Keratinocyte (primary cell): ENCODE measurements at regions not wholly inside any gene's neighbourhood (a gene's known extent, or its start where the extent isn't known, plus 50 kb on each side); places are given as distances from the start of the nearest gene placed in this dataset.

Experiments
- DNase-seq: peaks from one replicate; pipeline ENCODE4 v3.0.0-alpha.2; 2011; ENCODE audit warnings: low read depth, missing footprints, low spot score
- FAIRE-seq: peaks from 2 replicates; lab custom pipeline; 2011; peaks lifted over from hg19 to GRCh38; lab: Jason Lieb, UNC
- H2AFZ ChIP-seq: 2 replicates; pipeline ENCODE4 v1.6.0; 2012; ENCODE audit warnings: low read length, control low read depth, inconsistent platforms; ENCODE audit not compliant: control insufficient read depth
- H3K27ac ChIP-seq: 2 replicates; pipeline ENCODE4 v1.5.1; 2011; ENCODE audit warnings: low read length; ENCODE audit not compliant: control insufficient read depth, insufficient read depth
- H3K27me3 ChIP-seq: 3 replicates; pipeline ENCODE4 v1.6.0; 2011; ENCODE audit warnings: low read length; ENCODE audit not compliant: control insufficient read depth, insufficient read depth; ENCODE audit errors: extremely low read depth
- H3K36me3 ChIP-seq, 2 experiments: 2 replicates in 1 of 2; 3 replicates in 1 of 2; pipeline ENCODE4 v1.5.1; 2011; ENCODE audit warnings: low read length in 2 of 2, mild to moderate bottlenecking in 1 of 2; ENCODE audit not compliant: control insufficient read depth in 2 of 2, insufficient read depth in 2 of 2; ENCODE audit errors: extremely low read depth in 1 of 2
- H3K4me1 ChIP-seq: 3 replicates; pipeline ENCODE4 v1.5.1; 2011; ENCODE audit warnings: low read length; ENCODE audit not compliant: control insufficient read depth, insufficient read depth; ENCODE audit errors: extremely low read depth
- H3K4me2 ChIP-seq: 3 replicates; pipeline ENCODE4 v1.6.0; 2011; ENCODE audit warnings: low read depth, low read length; ENCODE audit not compliant: control insufficient read depth, insufficient read depth; ENCODE audit errors: extremely low read depth
- H3K4me3 ChIP-seq, 3 experiments: fragments of 200-600 bp in 1 of 3; sonication (generic) in 1 of 3; 2 replicates in 2 of 3; 3 replicates in 1 of 3; pipeline ENCODE4 v1.5.1; 2011 to 2016; ENCODE audit warnings: low read length in 3 of 3, mild to moderate bottlenecking in 3 of 3, control low read depth in 2 of 3, inconsistent platforms in 1 of 3, low read depth in 1 of 3, mixed read lengths in 1 of 3, mixed run types in 1 of 3, moderate library complexity in 1 of 3; ENCODE audit not compliant: control insufficient read depth in 2 of 3, insufficient read depth in 2 of 3; ENCODE audit errors: extremely low read depth in 1 of 3
- H3K79me2 ChIP-seq: 2 replicates; pipeline ENCODE4 v1.6.0; 2012; ENCODE audit warnings: low read length; ENCODE audit not compliant: control insufficient read depth, insufficient read depth
- H3K9ac ChIP-seq: 3 replicates; pipeline ENCODE4 v1.6.0; 2011; ENCODE audit warnings: low read length; ENCODE audit not compliant: control insufficient read depth, insufficient read depth; ENCODE audit errors: extremely low read depth
- H3K9me1 ChIP-seq: 3 replicates; pipeline ENCODE4 v1.6.0; 2011; ENCODE audit warnings: low read length; ENCODE audit not compliant: control insufficient read depth, insufficient read depth; ENCODE audit errors: extremely low read depth
- H3K9me3 ChIP-seq: 2 replicates; pipeline ENCODE4 v1.5.1; 2012; ENCODE audit warnings: low read depth, low read length; ENCODE audit not compliant: control insufficient read depth
- H4K20me1 ChIP-seq: 3 replicates; pipeline ENCODE4 v1.6.0; 2011; ENCODE audit warnings: low read length; ENCODE audit not compliant: control insufficient read depth, insufficient read depth; ENCODE audit errors: extremely low read depth
- EZH2 ChIP-seq: IDR thresholded peaks from one replicate; pipeline ENCODE4 v1.6.1; 2012; ENCODE audit warnings: inconsistent platforms, mild to moderate bottlenecking, low read length, moderate library complexity
- dilution Hi-C: fragments of 300-500 bp; cut with MboI; formaldehyde crosslinking; loops from one replicate; pipeline ENCODE4 v1.7.0; 2020; ENCODE audit warnings: low sequenced_read_pairs; ENCODE audit not compliant: extremely low pct_ligation_motif_present
- TF ChIP-seq, protein P1 (sequence below), 3 experiments: IDR thresholded peaks in 1 of 3; conservative IDR thresholded peaks in 1 of 3; optimal IDR thresholded peaks in 1 of 3; 2 replicates in 2 of 3; 3 replicates in 1 of 3; pipeline versions ENCODE3 to v1.5.1; 2011; ENCODE audit warnings: low read length in 3 of 3, mild to moderate bottlenecking in 3 of 3, moderate library complexity in 2 of 3, control low read depth in 1 of 3, inconsistent platforms in 1 of 3; ENCODE audit not compliant: insufficient read depth in 2 of 3; ENCODE audit errors: extremely low read depth in 1 of 3

DNA sequence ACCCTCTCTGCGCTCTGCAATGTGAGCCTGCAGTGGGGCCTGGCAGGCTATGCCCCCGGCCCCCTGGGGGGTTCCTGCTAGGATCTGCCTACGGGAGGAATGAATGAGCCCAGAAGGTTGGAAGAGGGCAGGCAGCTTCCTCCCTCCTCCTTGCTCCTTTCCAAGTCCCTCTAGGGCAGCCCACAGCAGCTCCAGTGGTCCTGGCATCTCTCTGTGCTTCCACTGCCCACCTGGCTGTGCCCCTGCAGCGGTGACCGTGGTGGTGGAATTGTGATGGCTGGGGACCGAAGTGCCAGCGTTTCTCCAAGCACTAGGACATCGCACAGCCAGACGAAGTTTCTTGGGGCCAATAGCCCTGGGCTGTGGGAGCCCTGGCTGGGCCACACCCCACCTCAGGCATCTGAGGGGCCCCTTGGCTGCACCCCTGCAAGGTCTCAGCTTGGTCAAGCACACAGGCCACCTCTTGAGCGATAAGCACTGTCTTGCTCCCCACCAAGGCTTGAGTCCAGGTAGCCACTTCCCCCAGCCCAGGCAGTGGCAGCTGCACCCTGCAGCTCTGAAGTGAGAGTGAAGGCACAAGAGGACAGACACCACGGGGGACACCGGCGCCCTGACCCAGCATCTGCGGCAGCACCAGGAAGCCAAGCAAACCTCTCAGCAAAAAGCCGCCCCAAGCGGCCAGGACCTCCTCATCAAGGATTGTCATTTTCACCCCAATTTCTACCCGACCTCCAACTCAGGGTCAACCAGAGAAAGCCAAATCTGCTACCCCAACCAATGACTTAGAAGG is 346.3 kb downstream of the CTTN start:
- H3K36me3 ChIP-seq = no peaks in the 10 kb centered on the region
- H3K9ac ChIP-seq = no peak overlapping the region
- peaks cover 17% of the 10 kb centered on the region for H3K9me3 ChIP-seq
- DNase-seq (no peak), FAIRE-seq (no peak)
- H3K9me1 ChIP-seq = no peaks in the 10 kb centered on the region
- no peaks in the 10 kb centered on the region for H3K79me2 ChIP-seq
- dilution Hi-C loops = no loop called here
- no peak overlapping the region for H3K27ac ChIP-seq
- no peak overlapping the region for H3K4me3 ChIP-seq
- no peaks in the 10 kb centered on the region for H3K27me3 ChIP-seq
- no peak overlapping the region for H2AFZ ChIP-seq
- H3K4me1 ChIP-seq = no peaks in the 10 kb centered on the region
- H4K20me1 ChIP-seq = no peaks in the 10 kb centered on the region
- H3K4me2 ChIP-seq = no peak overlapping the region
- TF ChIP-seq, protein P1, sequence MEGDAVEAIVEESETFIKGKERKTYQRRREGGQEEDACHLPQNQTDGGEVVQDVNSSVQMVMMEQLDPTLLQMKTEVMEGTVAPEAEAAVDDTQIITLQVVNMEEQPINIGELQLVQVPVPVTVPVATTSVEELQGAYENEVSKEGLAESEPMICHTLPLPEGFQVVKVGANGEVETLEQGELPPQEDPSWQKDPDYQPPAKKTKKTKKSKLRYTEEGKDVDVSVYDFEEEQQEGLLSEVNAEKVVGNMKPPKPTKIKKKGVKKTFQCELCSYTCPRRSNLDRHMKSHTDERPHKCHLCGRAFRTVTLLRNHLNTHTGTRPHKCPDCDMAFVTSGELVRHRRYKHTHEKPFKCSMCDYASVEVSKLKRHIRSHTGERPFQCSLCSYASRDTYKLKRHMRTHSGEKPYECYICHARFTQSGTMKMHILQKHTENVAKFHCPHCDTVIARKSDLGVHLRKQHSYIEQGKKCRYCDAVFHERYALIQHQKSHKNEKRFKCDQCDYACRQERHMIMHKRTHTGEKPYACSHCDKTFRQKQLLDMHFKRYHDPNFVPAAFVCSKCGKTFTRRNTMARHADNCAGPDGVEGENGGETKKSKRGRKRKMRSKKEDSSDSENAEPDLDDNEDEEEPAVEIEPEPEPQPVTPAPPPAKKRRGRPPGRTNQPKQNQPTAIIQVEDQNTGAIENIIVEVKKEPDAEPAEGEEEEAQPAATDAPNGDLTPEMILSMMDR (optimal IDR thresholded peaks at IDR 0.05 in 1 of 3, IDR thresholded peaks at IDR 0.05 in 1 of 3, conservative IDR thresholded peaks at IDR 0.05 in 1 of 3; ENCODE audit: extremely low read depth in 1 of 3, insufficient read depth in 2 of 3, low read length in 3 of 3) = no peak
- no peak for TF ChIP-seq EZH2

DNA sequence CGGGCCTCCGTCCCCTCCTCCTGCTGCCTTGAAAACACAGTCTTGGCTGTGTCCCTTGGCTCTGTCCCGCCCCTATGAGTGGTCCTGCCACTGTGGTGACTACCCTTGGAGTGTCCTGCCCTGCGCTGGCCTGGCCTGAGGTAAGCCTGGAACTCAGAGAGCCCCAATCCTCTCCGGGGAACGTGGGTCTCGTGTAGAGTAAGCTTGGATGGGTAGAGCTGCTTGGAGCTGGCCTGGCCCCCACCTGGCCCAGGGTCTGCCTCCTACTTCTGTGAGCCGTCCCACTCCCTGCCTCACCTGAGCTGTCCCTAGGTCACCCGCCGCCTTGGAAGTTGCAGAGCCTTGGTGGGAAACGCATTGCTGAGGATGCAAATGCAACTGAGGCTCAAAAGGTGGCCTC is 347.1 kb downstream of the CTTN start:
- dilution Hi-C loops = no loop called here
- no peaks in the 10 kb centered on the region for H3K27me3 ChIP-seq

More for the DNA sequence above, 347.1 kb downstream of the CTTN start:
- Histone ChIP-seq H3K79me2 (no peaks in the 10 kb centered on the region), H3K9me1 (no peaks in the 10 kb centered on the region), H3K9me3 (peaks cover 18% of the 10 kb centered on the region), H2AFZ (no peak overlapping the region), H3K36me3 (no peaks in the 10 kb centered on the region), H4K20me1 (no peaks in the 10 kb centered on the region), H3K4me3 (no peak overlapping the region), H3K4me1 (no peaks in the 10 kb centered on the region), H3K4me2 (no peak overlapping the region), H3K9ac (no peak overlapping the region), H3K27ac (no peak overlapping the region)
- no peak for TF ChIP-seq EZH2
- TF ChIP-seq, protein P1 (optimal IDR thresholded peaks at IDR 0.05 in 1 of 3, IDR thresholded peaks at IDR 0.05 in 1 of 3, conservative IDR thresholded peaks at IDR 0.05 in 1 of 3; ENCODE audit: extremely low read depth in 1 of 3, insufficient read depth in 2 of 3, low read length in 3 of 3) = no peak
- FAIRE-seq (no peak), DNase-seq (no peak)
